ENCODE measurements at regions not wholly inside any gene's neighbourhood (a gene's known extent, or its start where the extent isn't known, plus 50 kb on each side); places are given as distances from the start of the nearest gene placed in this dataset.

GRCh38 chr3:17947833-17948232 lies 205.4 kb upstream of the TBC1D5 start:
- H3K27ac ChIP-seq (ENCODE audit: low read depth, low read length): no peak overlapping the region
- H3K9me3 ChIP-seq (ENCODE audit: insufficient read depth, low read length): no peaks in the 10 kb centered on the region
- H2AFZ ChIP-seq (ENCODE audit: low read depth, low read length, severe bottlenecking): no peak overlapping the region
- no peak overlapping the region for H3K4me3 ChIP-seq (ENCODE audit: insufficient read depth, low read length, poor library complexity, severe bottlenecking)
- H3K9ac ChIP-seq (ENCODE audit: low read length): no peak overlapping the region
- H4K20me1 ChIP-seq (ENCODE audit: low read depth, low read length): no peaks in the 10 kb centered on the region
- H3K27me3 ChIP-seq (ENCODE audit: low read length): no peaks in the 10 kb centered on the region
- no peak overlapping the region for H3K4me2 ChIP-seq (ENCODE audit: low read depth, low read length, poor library complexity, severe bottlenecking)
- no peaks in the 10 kb centered on the region for H3K9me2 ChIP-seq (replicated peaks; ENCODE audit: insufficient read depth, low read length)
- no peaks in the 10 kb centered on the region for H3K79me2 ChIP-seq (ENCODE audit: insufficient read depth, low read length)
- no peaks in the 10 kb centered on the region for H3K36me3 ChIP-seq (ENCODE audit: low read length)
- no peaks in the 10 kb centered on the region for H3F3A ChIP-seq (ENCODE audit: insufficient read depth)
- TF ChIP-seq CTCF (IDR thresholded peaks at IDR 0.05; ENCODE audit: insufficient read depth, low read length, poor library complexity, severe bottlenecking) (no peak), EZH2phosphoT487 (conservative IDR thresholded peaks at IDR 0.05; ENCODE audit: low read length) (no peak)

- no peak overlapping the region for H3K27ac ChIP-seq (ENCODE audit: low read depth, low read length)
- no peak overlapping the region for H3K4me3 ChIP-seq (ENCODE audit: insufficient read depth, low read length, poor library complexity, severe bottlenecking)
- H3F3A ChIP-seq (ENCODE audit: insufficient read depth): no peaks in the 10 kb centered on the region
- no peak overlapping the region for H3K4me2 ChIP-seq (ENCODE audit: low read depth, low read length, poor library complexity, severe bottlenecking)
- H4K20me1 ChIP-seq (ENCODE audit: low read depth, low read length): no peaks in the 10 kb centered on the region
- H3K9me2 ChIP-seq (replicated peaks; ENCODE audit: insufficient read depth, low read length): no peaks in the 10 kb centered on the region
- H3K79me2 ChIP-seq (ENCODE audit: insufficient read depth, low read length): no peaks in the 10 kb centered on the region
- no peaks in the 10 kb centered on the region for H3K27me3 ChIP-seq (ENCODE audit: low read length)
- H3K9me3 ChIP-seq (ENCODE audit: insufficient read depth, low read length): no peaks in the 10 kb centered on the region
- no peaks in the 10 kb centered on the region for H3K36me3 ChIP-seq (ENCODE audit: low read length)
- no peak for TF ChIP-seq CTCF (IDR thresholded peaks at IDR 0.05; ENCODE audit: insufficient read depth, low read length, poor library complexity, severe bottlenecking)
- TF ChIP-seq EZH2phosphoT487 (conservative IDR thresholded peaks at IDR 0.05; ENCODE audit: low read length): no peak
- no peak overlapping the region for H2AFZ ChIP-seq (ENCODE audit: low read depth, low read length, severe bottlenecking)
- H3K9ac ChIP-seq (ENCODE audit: low read length): no peak overlapping the region
Measured at GRCh38 chr3:17946619-17947018, 204.2 kb upstream of the TBC1D5 start.

GRCh38 chr3:17945799-17946399 lies 203.5 kb upstream of the TBC1D5 start:
- H4K20me1 ChIP-seq (ENCODE audit: low read depth, low read length): no peaks in the 10 kb centered on the region
- H3K36me3 ChIP-seq (ENCODE audit: low read length): no peaks in the 10 kb centered on the region
- no peaks in the 10 kb centered on the region for H3F3A ChIP-seq (ENCODE audit: insufficient read depth)
- H3K4me3 ChIP-seq (ENCODE audit: insufficient read depth, low read length, poor library complexity, severe bottlenecking): no peak overlapping the region
- H3K4me2 ChIP-seq (ENCODE audit: low read depth, low read length, poor library complexity, severe bottlenecking): no peak overlapping the region
- H3K9me3 ChIP-seq (ENCODE audit: insufficient read depth, low read length): no peaks in the 10 kb centered on the region
- TF ChIP-seq EZH2phosphoT487 (conservative IDR thresholded peaks at IDR 0.05; ENCODE audit: low read length) (no peak), CTCF (IDR thresholded peaks at IDR 0.05; ENCODE audit: insufficient read depth, low read length, poor library complexity, severe bottlenecking) (no peak)
- no peaks in the 10 kb centered on the region for H3K79me2 ChIP-seq (ENCODE audit: insufficient read depth, low read length)
- H2AFZ ChIP-seq (ENCODE audit: low read depth, low read length, severe bottlenecking): no peak overlapping the region
- no peak overlapping the region for H3K9ac ChIP-seq (ENCODE audit: low read length)
- no peaks in the 10 kb centered on the region for H3K27me3 ChIP-seq (ENCODE audit: low read length)
- no peaks in the 10 kb centered on the region for H3K9me2 ChIP-seq (replicated peaks; ENCODE audit: insufficient read depth, low read length)
- no peak overlapping the region for H3K27ac ChIP-seq (ENCODE audit: low read depth, low read length)

All from SU-DHL-6 (cell line).